ENCODE measurements at regions not wholly inside any gene's neighbourhood (a gene's known extent, or its start where the extent isn't known, plus 50 kb on each side); places are given as distances from the start of the nearest gene placed in this dataset.
"Not testable (repeated sequence)": the region's sequence is repeated elsewhere in the genome, so short reads cannot be mapped to it uniquely, and the experiment has no call there.

- not testable (repeated sequence) for H3K79me2 ChIP-seq (ENCODE audit: control insufficient read depth, insufficient read depth, low read length, unreplicated experiment); H3K36me3 ChIP-seq (ENCODE audit: insufficient read depth, low read length); H3K4me1 ChIP-seq (ENCODE audit: control insufficient read depth, insufficient read depth, low read length, unreplicated experiment); H2AFZ ChIP-seq (ENCODE audit: low read length, unreplicated experiment); H3K27me3 ChIP-seq (ENCODE audit: insufficient read depth, low read length); H3K27ac ChIP-seq (ENCODE audit: low read depth, low read length); H3K4me3 ChIP-seq (ENCODE audit: low read depth, low read length)
Observed at GRCh38 chr14:27817746-27818430, 948.7 kb upstream of the FOXG1 start.

DNA sequence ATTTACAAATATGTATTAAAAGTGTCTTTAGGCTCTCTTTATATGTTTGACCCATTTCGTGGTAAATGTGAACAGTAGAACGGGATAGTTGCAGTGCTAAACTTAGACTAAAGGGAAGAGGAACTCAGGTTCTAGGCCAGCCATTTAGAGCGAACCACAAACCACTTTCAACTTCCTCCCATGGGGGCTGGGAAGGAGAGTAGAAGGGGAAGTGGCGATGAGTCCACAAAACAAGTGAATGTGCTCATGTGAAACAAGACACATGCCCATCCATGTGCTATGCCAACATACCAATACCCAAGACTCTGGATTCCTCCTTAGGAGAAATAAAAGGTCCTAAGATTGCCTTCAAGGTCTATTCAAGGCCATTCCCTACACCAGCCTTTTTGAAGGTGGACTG lies 940.4 kb upstream of the FOXG1 start:
- H3K4me1 ChIP-seq (ENCODE audit: control insufficient read depth, insufficient read depth, low read length, unreplicated experiment), result not testable (repeated sequence)

DNA sequence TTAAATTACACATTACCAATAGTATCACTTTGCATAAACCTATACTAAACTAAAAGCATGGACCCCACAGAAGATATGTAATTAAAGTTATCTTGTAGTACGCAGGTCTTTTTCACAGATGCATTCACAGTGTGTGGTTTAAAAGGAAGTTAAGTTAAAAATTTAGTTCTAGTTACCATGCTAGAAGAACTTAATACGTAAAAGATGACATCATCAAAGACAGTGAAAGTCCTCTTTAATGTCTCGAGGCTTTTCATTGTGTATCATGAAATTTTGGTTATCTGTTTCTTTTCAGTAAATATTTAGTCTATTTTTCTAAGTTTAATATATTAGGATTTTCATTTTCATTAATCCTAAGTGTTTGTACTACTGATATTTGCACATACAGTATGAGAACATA lies 934.6 kb upstream of the FOXG1 start:
- not testable (repeated sequence) for H3K27me3 ChIP-seq (ENCODE audit: insufficient read depth, low read length); H3K4me1 ChIP-seq (ENCODE audit: control insufficient read depth, insufficient read depth, low read length, unreplicated experiment); H3K79me2 ChIP-seq (ENCODE audit: control insufficient read depth, insufficient read depth, low read length, unreplicated experiment)

More for the DNA sequence above, 940.4 kb upstream of the FOXG1 start:
- H3K79me2 ChIP-seq (ENCODE audit: control insufficient read depth, insufficient read depth, low read length, unreplicated experiment); H2AFZ ChIP-seq (ENCODE audit: low read length, unreplicated experiment); H3K36me3 ChIP-seq (ENCODE audit: insufficient read depth, low read length); H3K27me3 ChIP-seq (ENCODE audit: insufficient read depth, low read length); H3K4me3 ChIP-seq (ENCODE audit: low read depth, low read length); H3K27ac ChIP-seq (ENCODE audit: low read depth, low read length): not testable (repeated sequence)

DNA sequence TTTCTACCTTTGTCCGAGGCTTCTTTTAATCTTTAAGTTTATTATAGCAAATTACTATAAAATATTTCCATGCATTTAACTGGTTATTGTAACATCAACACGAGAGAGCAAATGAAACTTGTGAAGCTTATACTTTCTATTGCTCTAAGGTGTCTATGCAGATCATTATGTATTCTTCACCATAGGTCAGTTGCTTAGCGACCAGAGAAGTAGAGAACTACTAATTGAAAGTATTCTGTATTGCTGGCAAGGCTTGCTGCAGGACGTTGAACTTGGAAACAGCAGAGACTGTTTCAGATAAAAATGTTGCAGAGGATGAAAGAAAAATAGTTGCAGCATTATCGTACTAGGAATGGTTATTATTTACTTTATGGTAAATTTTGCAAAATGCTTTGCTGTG lies 933.6 kb upstream of the FOXG1 start:
- H2AFZ ChIP-seq (ENCODE audit: low read length, unreplicated experiment); H3K27ac ChIP-seq (ENCODE audit: low read depth, low read length); H3K27me3 ChIP-seq (ENCODE audit: insufficient read depth, low read length); H3K79me2 ChIP-seq (ENCODE audit: control insufficient read depth, insufficient read depth, low read length, unreplicated experiment); H3K4me1 ChIP-seq (ENCODE audit: control insufficient read depth, insufficient read depth, low read length, unreplicated experiment); H3K36me3 ChIP-seq (ENCODE audit: insufficient read depth, low read length); H3K4me3 ChIP-seq (ENCODE audit: low read depth, low read length): not testable (repeated sequence)

More for the DNA sequence above, 934.6 kb upstream of the FOXG1 start:
- H3K4me3 ChIP-seq (ENCODE audit: low read depth, low read length); H2AFZ ChIP-seq (ENCODE audit: low read length, unreplicated experiment); H3K36me3 ChIP-seq (ENCODE audit: insufficient read depth, low read length); H3K27ac ChIP-seq (ENCODE audit: low read depth, low read length): not testable (repeated sequence)

GRCh38 chr14:27836386-27836785 lies 930.2 kb upstream of the FOXG1 start:
- no peaks in the 10 kb centered on the region for H3K4me1 ChIP-seq (ENCODE audit: control insufficient read depth, insufficient read depth, low read length, unreplicated experiment)
- no peaks in the 10 kb centered on the region for H3K27me3 ChIP-seq (ENCODE audit: insufficient read depth, low read length)
- H3K27ac ChIP-seq (ENCODE audit: low read depth, low read length), result no peak overlapping the region
- H3K79me2 ChIP-seq (ENCODE audit: control insufficient read depth, insufficient read depth, low read length, unreplicated experiment), result no peaks in the 10 kb centered on the region
- H2AFZ ChIP-seq (ENCODE audit: low read length, unreplicated experiment), result no peak overlapping the region
- H3K4me3 ChIP-seq (ENCODE audit: low read depth, low read length), result no peak overlapping the region
- H3K36me3 ChIP-seq (ENCODE audit: insufficient read depth, low read length), result no peaks in the 10 kb centered on the region

- Histone ChIP-seq H3K79me2 (ENCODE audit: control insufficient read depth, insufficient read depth, low read length, unreplicated experiment) (no peaks in the 10 kb centered on the region), H3K27ac (ENCODE audit: low read depth, low read length) (no peak overlapping the region), H3K27me3 (ENCODE audit: insufficient read depth, low read length) (no peaks in the 10 kb centered on the region), H2AFZ (ENCODE audit: low read length, unreplicated experiment) (no peak overlapping the region), H3K4me3 (ENCODE audit: low read depth, low read length) (no peak overlapping the region), H3K36me3 (ENCODE audit: insufficient read depth, low read length) (no peaks in the 10 kb centered on the region), H3K4me1 (ENCODE audit: control insufficient read depth, insufficient read depth, low read length, unreplicated experiment) (no peaks in the 10 kb centered on the region)
Observed at GRCh38 chr14:27845241-27845850, 921.2 kb upstream of the FOXG1 start.

DNA sequence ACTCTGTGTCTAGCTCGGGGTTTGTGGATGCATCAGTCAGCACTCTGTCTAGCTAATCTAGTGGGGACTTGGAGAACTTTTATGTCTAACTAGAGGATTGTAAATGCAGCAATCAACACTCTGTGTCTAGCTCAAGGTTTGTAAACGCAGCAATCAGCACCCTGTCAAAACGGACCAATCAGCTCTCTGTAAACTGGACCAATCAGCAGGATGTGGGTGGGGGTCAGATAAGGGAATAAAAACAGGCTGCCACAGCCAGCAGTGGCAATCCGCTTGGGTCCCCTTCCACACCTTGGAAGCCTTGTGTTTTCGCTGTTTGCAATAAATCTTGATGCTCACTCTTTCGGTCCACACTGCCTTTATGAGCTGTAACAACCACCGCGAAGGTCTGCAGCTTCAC lies 920.7 kb upstream of the FOXG1 start:
- no peak overlapping the region for H3K4me3 ChIP-seq (ENCODE audit: low read depth, low read length)
- H2AFZ ChIP-seq (ENCODE audit: low read length, unreplicated experiment), result no peak overlapping the region
- H3K79me2 ChIP-seq (ENCODE audit: control insufficient read depth, insufficient read depth, low read length, unreplicated experiment), result no peaks in the 10 kb centered on the region
- no peak overlapping the region for H3K27ac ChIP-seq (ENCODE audit: low read depth, low read length)
- H3K36me3 ChIP-seq (ENCODE audit: insufficient read depth, low read length), result no peaks in the 10 kb centered on the region
- H3K4me1 ChIP-seq (ENCODE audit: control insufficient read depth, insufficient read depth, low read length, unreplicated experiment), result no peaks in the 10 kb centered on the region
- H3K27me3 ChIP-seq (ENCODE audit: insufficient read depth, low read length), result no peaks in the 10 kb centered on the region

DNA sequence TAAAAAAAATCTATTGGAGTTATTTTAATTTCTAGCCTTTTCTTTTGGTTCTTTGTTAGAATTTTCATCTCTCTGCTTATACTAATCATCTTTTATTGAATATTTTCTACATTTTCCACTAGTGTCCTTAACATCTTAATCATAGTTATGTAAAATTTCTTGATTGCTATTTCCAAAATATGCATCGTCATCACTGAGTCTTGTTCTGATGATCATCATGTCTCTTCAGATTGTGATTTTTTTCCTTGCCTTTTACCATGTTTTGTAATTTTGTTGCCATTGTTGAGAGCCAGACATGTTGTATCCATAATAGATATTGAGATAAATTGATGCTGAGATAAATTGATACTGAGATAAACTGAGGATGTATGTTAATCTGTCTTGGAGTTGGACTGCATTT lies 919.1 kb upstream of the FOXG1 start:
- H3K27ac ChIP-seq (ENCODE audit: low read depth, low read length); H3K4me3 ChIP-seq (ENCODE audit: low read depth, low read length); H3K79me2 ChIP-seq (ENCODE audit: control insufficient read depth, insufficient read depth, low read length, unreplicated experiment); H3K4me1 ChIP-seq (ENCODE audit: control insufficient read depth, insufficient read depth, low read length, unreplicated experiment); H3K36me3 ChIP-seq (ENCODE audit: insufficient read depth, low read length); H2AFZ ChIP-seq (ENCODE audit: low read length, unreplicated experiment); H3K27me3 ChIP-seq (ENCODE audit: insufficient read depth, low read length): not testable (repeated sequence)

GRCh38 chr14:27849193-27849592 lies 917.4 kb upstream of the FOXG1 start:
- not testable (repeated sequence) for H3K27me3 ChIP-seq (ENCODE audit: insufficient read depth, low read length); H3K36me3 ChIP-seq (ENCODE audit: insufficient read depth, low read length); H3K27ac ChIP-seq (ENCODE audit: low read depth, low read length); H3K4me1 ChIP-seq (ENCODE audit: control insufficient read depth, insufficient read depth, low read length, unreplicated experiment); H3K4me3 ChIP-seq (ENCODE audit: low read depth, low read length); H2AFZ ChIP-seq (ENCODE audit: low read length, unreplicated experiment); H3K79me2 ChIP-seq (ENCODE audit: control insufficient read depth, insufficient read depth, low read length, unreplicated experiment)

DNA sequence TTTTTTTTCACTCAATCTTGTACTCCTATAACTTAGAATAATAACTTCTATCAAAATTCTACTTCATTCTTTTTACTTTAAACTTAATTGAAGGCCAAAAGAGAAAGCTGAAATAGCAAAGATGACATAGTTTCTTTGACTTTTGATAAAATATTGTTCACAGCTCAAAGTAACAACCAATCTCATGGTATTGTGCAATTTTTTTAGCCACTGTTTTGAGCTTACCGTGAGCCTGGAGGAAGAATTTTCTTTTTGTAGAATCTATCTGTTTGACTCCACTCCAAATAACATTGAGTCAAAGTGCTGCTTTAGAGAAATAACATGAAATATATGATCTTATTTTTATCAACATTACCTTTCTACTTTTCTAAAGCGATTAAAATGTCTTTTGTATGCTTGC lies 903.9 kb upstream of the FOXG1 start:
- Histone ChIP-seq H3K36me3 (ENCODE audit: insufficient read depth, low read length) (no peaks in the 10 kb centered on the region), H3K27me3 (ENCODE audit: insufficient read depth, low read length) (no peaks in the 10 kb centered on the region), H2AFZ (ENCODE audit: low read length, unreplicated experiment) (no peak overlapping the region), H3K4me3 (ENCODE audit: low read depth, low read length) (no peak overlapping the region), H3K79me2 (ENCODE audit: control insufficient read depth, insufficient read depth, low read length, unreplicated experiment) (no peaks in the 10 kb centered on the region), H3K4me1 (ENCODE audit: control insufficient read depth, insufficient read depth, low read length, unreplicated experiment) (no peaks in the 10 kb centered on the region), H3K27ac (ENCODE audit: low read depth, low read length) (no peak overlapping the region)

- no peak overlapping the region for H3K27ac ChIP-seq (ENCODE audit: low read depth, low read length)
- H3K79me2 ChIP-seq (ENCODE audit: control insufficient read depth, insufficient read depth, low read length, unreplicated experiment), result no peaks in the 10 kb centered on the region
- no peak overlapping the region for H2AFZ ChIP-seq (ENCODE audit: low read length, unreplicated experiment)
- H3K4me1 ChIP-seq (ENCODE audit: control insufficient read depth, insufficient read depth, low read length, unreplicated experiment), result no peaks in the 10 kb centered on the region
- no peak overlapping the region for H3K4me3 ChIP-seq (ENCODE audit: low read depth, low read length)
- H3K27me3 ChIP-seq (ENCODE audit: insufficient read depth, low read length), result no peaks in the 10 kb centered on the region
- no peaks in the 10 kb centered on the region for H3K36me3 ChIP-seq (ENCODE audit: insufficient read depth, low read length)
Observed at GRCh38 chr14:27863166-27863565, 903.4 kb upstream of the FOXG1 start.

All from ACC112 (cell line).